ENCODE measurements at regions not wholly inside any gene's neighbourhood (a gene's known extent, or its start where the extent isn't known, plus 50 kb on each side); places are given as distances from the start of the nearest gene placed in this dataset.
"Not testable (repeated sequence)": the region's sequence is repeated elsewhere in the genome, so short reads cannot be mapped to it uniquely, and the experiment has no call there.

- TF ChIP-seq CTCF (IDR thresholded peaks at IDR 0.05) = no peak
Observed at GRCh38 chr6:119830069-119830468, 480.5 kb upstream of the MAN1A1 start.

GRCh38 chr6:119829499-119829898 lies 479.9 kb upstream of the MAN1A1 start:
- H3K4me1 Mint-ChIP-seq; H3K27me3 Mint-ChIP-seq (ENCODE audit: low read depth, poor library complexity); H3K4me3 Mint-ChIP-seq; H3K36me3 Mint-ChIP-seq (ENCODE audit: low read depth); H3K27ac Mint-ChIP-seq; H3K9me3 Mint-ChIP-seq; DNase-seq: not testable (repeated sequence)

More at GRCh38 chr6:119830069-119830468, 480.5 kb upstream of the MAN1A1 start:
- Mint-ChIP-seq H3K4me3 (no peak overlapping the region), H3K36me3 (ENCODE audit: low read depth) (peaks cover 5% of the 10 kb centered on the region), H3K4me1 (no peaks in the 10 kb centered on the region), H3K27ac (peak overlapping the region; percentile 21), H3K27me3 (ENCODE audit: low read depth, poor library complexity) (peaks cover 2% of the 10 kb centered on the region), H3K9me3 (peaks cover 8% of the 10 kb centered on the region)
- DNase-seq = no peak

GRCh38 chr6:119829006-119829405 lies 479.4 kb upstream of the MAN1A1 start:
- no peak for DNase-seq
- TF ChIP-seq CTCF (IDR thresholded peaks at IDR 0.05) = no peak
- no peaks in the 10 kb centered on the region for H3K4me1 Mint-ChIP-seq
- H3K9me3 Mint-ChIP-seq = peaks cover 8% of the 10 kb centered on the region
- no peak overlapping the region for H3K4me3 Mint-ChIP-seq
- H3K27me3 Mint-ChIP-seq (ENCODE audit: low read depth, poor library complexity) = peaks cover 2% of the 10 kb centered on the region
- H3K27ac Mint-ChIP-seq = no peak overlapping the region
- H3K36me3 Mint-ChIP-seq (ENCODE audit: low read depth) = peaks cover 5% of the 10 kb centered on the region

GRCh38 chr6:119821380-119821779 lies 471.8 kb upstream of the MAN1A1 start:
- Mint-ChIP-seq H3K4me3 (no peak overlapping the region), H3K36me3 (ENCODE audit: low read depth) (no peaks in the 10 kb centered on the region), H3K27me3 (ENCODE audit: low read depth, poor library complexity) (peaks cover 5% of the 10 kb centered on the region), H3K27ac (peak overlapping the region; percentile 2), H3K4me1 (peaks cover 24% of the 10 kb centered on the region), H3K9me3 (peaks cover 4% of the 10 kb centered on the region)
- no peak for TF ChIP-seq CTCF (IDR thresholded peaks at IDR 0.05)
- DNase-seq = no peak

GRCh38 chr6:119818876-119819275 lies 469.3 kb upstream of the MAN1A1 start:
- no peak overlapping the region for H3K4me3 Mint-ChIP-seq
- TF ChIP-seq CTCF (IDR thresholded peaks at IDR 0.05) = no peak
- no peak for DNase-seq
- no peaks in the 10 kb centered on the region for H3K36me3 Mint-ChIP-seq (ENCODE audit: low read depth)
- no peak overlapping the region for H3K27ac Mint-ChIP-seq
- H3K4me1 Mint-ChIP-seq = peaks cover 37% of the 10 kb centered on the region
- H3K27me3 Mint-ChIP-seq (ENCODE audit: low read depth, poor library complexity) = peaks cover 5% of the 10 kb centered on the region
- H3K9me3 Mint-ChIP-seq = peaks cover 4% of the 10 kb centered on the region

- Mint-ChIP-seq H3K4me3 (no peak overlapping the region), H3K27ac (no peak overlapping the region), H3K36me3 (ENCODE audit: low read depth) (no peaks in the 10 kb centered on the region), H3K4me1 (peaks cover 22% of the 10 kb centered on the region), H3K9me3 (no peaks in the 10 kb centered on the region), H3K27me3 (ENCODE audit: low read depth, poor library complexity) (no peaks in the 10 kb centered on the region)
- TF ChIP-seq CTCF (IDR thresholded peaks at IDR 0.05) = no peak
- DNase-seq = no peak
Observed at GRCh38 chr6:119814609-119815400, 465.2 kb upstream of the MAN1A1 start.
